Liver (tissue), 3 donors: ENCODE measurements at regions not wholly inside any gene's neighbourhood (a gene's known extent, or its start where the extent isn't known, plus 50 kb on each side); places are given as distances from the start of the nearest gene placed in this dataset.

ENCODE experiments used
- CTCF ChIP-seq: fragments of 150-350 bp; IDR thresholded peaks from 2 replicates; pipeline ENCODE4 v1.5.1; 2017; ENCODE audit warnings: improper control_type of control experiment, low read depth, low read length; ENCODE audit not compliant: missing input control
- FOXA1 ChIP-seq: IDR thresholded peaks from 2 replicates; pipeline ENCODE4 v1.6.1; 2016; ENCODE audit warnings: antibody characterized with exemption
- GABPA ChIP-seq, 2 donors: IDR thresholded peaks in 1 of 2; conservative IDR thresholded peaks in 1 of 2; 2 replicates each; pipeline ENCODE4 v1.6.1; 2016; ENCODE audit warnings: antibody characterized with exemption in 2 of 2, mild to moderate bottlenecking in 1 of 2, moderate library complexity in 1 of 2
- HNF4G ChIP-seq: IDR thresholded peaks from 2 replicates; pipeline ENCODE4 v1.6.1; 2016; ENCODE audit warnings: antibody characterized with exemption
- JUND ChIP-seq, 2 donors: IDR thresholded peaks; 2 replicates each; pipeline ENCODE4 v1.6.1; 2016; ENCODE audit warnings: antibody characterized with exemption in 2 of 2
- REST ChIP-seq: IDR thresholded peaks from 2 replicates; pipeline ENCODE4 v1.6.1; 2016; ENCODE audit warnings: antibody characterized with exemption, mild to moderate bottlenecking
- SP1 ChIP-seq: IDR thresholded peaks from 2 replicates; pipeline ENCODE4 v1.6.1; 2018; ENCODE audit warnings: antibody characterized with exemption, mild to moderate bottlenecking
- donor health status: healthy.
- donor health status: healthy.

- TF ChIP-seq GABPA (IDR thresholded peaks at IDR 0.05 in 1 of 2, conservative IDR thresholded peaks at IDR 0.05 in 1 of 2) (no peak), CTCF (no peak), SP1 (no peak), JUND (IDR thresholded peaks at IDR 0.05) (no peak), HNF4G (no peak), FOXA1 (no peak), REST (no peak)
Observed at GRCh38 chr22:48371391-48371790, 1456.3 kb downstream of the BRD1 start.
